ENCODE measurements at regions not wholly inside any gene's neighbourhood (a gene's known extent, or its start where the extent isn't known, plus 50 kb on each side); places are given as distances from the start of the nearest gene placed in this dataset.
A peak's percentile ranks its signal among the peaks of the same experiment; 100 is the strongest.

DNA sequence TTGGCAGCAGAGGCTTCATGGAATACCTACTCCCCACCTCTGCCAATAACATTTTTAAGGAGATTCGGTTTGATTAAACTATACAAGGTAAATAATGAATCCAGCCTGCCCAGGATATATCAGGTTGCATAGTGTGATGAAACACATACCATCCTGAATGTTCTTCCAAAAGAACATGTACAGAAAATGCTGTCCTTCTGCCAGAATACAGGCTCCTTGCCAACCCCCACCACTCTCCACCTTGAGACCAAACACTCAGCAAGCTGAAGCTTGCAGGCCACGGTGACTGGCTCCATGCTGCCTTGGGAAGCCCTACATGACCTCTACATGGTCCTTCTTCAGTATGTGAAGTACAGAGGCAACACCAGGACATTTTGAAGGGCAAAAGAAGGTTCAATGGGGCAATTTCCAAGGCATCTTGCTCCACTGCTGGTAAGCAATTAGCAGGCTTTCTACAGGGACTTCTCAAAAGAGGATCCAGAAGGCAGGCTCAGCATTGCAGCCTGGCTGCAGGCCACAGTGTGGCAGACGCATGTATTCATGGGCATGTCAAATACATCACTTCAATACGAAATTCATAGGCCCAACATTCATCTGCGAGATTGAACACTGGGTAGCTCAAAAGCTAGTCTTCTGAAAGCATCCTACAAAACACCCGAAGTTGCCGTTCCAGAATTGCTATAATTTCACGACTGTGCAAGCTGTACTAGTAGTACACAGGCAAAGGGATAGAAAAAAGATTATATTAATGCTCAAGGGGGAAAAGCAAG is 62.4 kb upstream of the SERP2 start:
- TF ChIP-seq, protein P1, sequence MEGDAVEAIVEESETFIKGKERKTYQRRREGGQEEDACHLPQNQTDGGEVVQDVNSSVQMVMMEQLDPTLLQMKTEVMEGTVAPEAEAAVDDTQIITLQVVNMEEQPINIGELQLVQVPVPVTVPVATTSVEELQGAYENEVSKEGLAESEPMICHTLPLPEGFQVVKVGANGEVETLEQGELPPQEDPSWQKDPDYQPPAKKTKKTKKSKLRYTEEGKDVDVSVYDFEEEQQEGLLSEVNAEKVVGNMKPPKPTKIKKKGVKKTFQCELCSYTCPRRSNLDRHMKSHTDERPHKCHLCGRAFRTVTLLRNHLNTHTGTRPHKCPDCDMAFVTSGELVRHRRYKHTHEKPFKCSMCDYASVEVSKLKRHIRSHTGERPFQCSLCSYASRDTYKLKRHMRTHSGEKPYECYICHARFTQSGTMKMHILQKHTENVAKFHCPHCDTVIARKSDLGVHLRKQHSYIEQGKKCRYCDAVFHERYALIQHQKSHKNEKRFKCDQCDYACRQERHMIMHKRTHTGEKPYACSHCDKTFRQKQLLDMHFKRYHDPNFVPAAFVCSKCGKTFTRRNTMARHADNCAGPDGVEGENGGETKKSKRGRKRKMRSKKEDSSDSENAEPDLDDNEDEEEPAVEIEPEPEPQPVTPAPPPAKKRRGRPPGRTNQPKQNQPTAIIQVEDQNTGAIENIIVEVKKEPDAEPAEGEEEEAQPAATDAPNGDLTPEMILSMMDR (IDR thresholded peaks at IDR 0.05) = no peak
- peak in 2 of 3 donors; percentile 34 to 66 for TF ChIP-seq POLR2AphosphoS5 (IDR thresholded peaks at IDR 0.05)

Data from suprapubic skin (tissue), 3 donors.